IPS-18a (cell line): ENCODE measurements at regions not wholly inside any gene's neighbourhood (a gene's known extent, or its start where the extent isn't known, plus 50 kb on each side); places are given as distances from the start of the nearest gene placed in this dataset.
"Not testable (repeated sequence)": the region's sequence is repeated elsewhere in the genome, so short reads cannot be mapped to it uniquely, and the experiment has no call there.

Experiments
- H3K27ac ChIP-seq: one replicate; pipeline ENCODE4 v1.5.1; 2013; ENCODE audit warnings: low read length
- H3K27me3 ChIP-seq: one replicate; pipeline ENCODE4 v1.6.1; 2013; ENCODE audit warnings: mild to moderate bottlenecking, low read length; ENCODE audit not compliant: control insufficient read depth, insufficient read depth
- H3K36me3 ChIP-seq: one replicate; pipeline ENCODE4 v1.6.1; 2013; ENCODE audit warnings: low read depth, low read length; ENCODE audit not compliant: control insufficient read depth
- H3K4me1 ChIP-seq: one replicate; pipeline ENCODE4 v1.6.1; 2013; ENCODE audit warnings: low read depth, low read length; ENCODE audit not compliant: control insufficient read depth
- H3K4me3 ChIP-seq: one replicate; pipeline ENCODE4 v1.5.1; 2013; ENCODE audit warnings: low read length
- H3K9ac ChIP-seq: one replicate; pipeline ENCODE4 v1.6.1; 2013; ENCODE audit warnings: mild to moderate bottlenecking, low read length, moderate library complexity
- H3K9me3 ChIP-seq: one replicate; pipeline ENCODE4 v1.6.1; 2013; ENCODE audit warnings: low read depth, low read length; ENCODE audit not compliant: control insufficient read depth

GRCh38 chr3:115204475-115204874 lies 57.4 kb upstream of the ZBTB20 start:
- Histone ChIP-seq H3K4me3 (no peak overlapping the region), H3K9ac (no peak overlapping the region), H3K4me1 (no peaks in the 10 kb centered on the region), H3K27me3 (no peaks in the 10 kb centered on the region), H3K27ac (no peak overlapping the region), H3K9me3 (no peaks in the 10 kb centered on the region), H3K36me3 (no peaks in the 10 kb centered on the region)

- Histone ChIP-seq H3K27ac (no peak overlapping the region), H3K9ac (no peak overlapping the region), H3K4me3 (no peak overlapping the region), H3K27me3 (no peaks in the 10 kb centered on the region), H3K36me3 (no peaks in the 10 kb centered on the region), H3K9me3 (no peaks in the 10 kb centered on the region), H3K4me1 (peaks cover 15% of the 10 kb centered on the region)
These were observed 61.1 kb upstream of the ZBTB20 start for GRCh38 chr3:115208066-115208750.

- H3K27me3 ChIP-seq = no peaks in the 10 kb centered on the region
These were observed 64.9 kb upstream of the ZBTB20 start for GRCh38 chr3:115211810-115212492.

GRCh38 chr3:115212615-115213014 lies 65.5 kb upstream of the ZBTB20 start:
- Histone ChIP-seq H3K9me3 (no peaks in the 10 kb centered on the region), H3K27ac (no peak overlapping the region), H3K36me3 (no peaks in the 10 kb centered on the region), H3K9ac (no peak overlapping the region), H3K27me3 (no peaks in the 10 kb centered on the region), H3K4me1 (peaks cover 15% of the 10 kb centered on the region), H3K4me3 (peak overlapping the region; percentile 2)

More at GRCh38 chr3:115211810-115212492, 64.9 kb upstream of the ZBTB20 start:
- no peak overlapping the region for H3K27ac ChIP-seq
- H3K36me3 ChIP-seq = no peaks in the 10 kb centered on the region
- no peaks in the 10 kb centered on the region for H3K9me3 ChIP-seq
- H3K9ac ChIP-seq = no peak overlapping the region
- peaks cover 15% of the 10 kb centered on the region for H3K4me1 ChIP-seq
- H3K4me3 ChIP-seq = peak overlapping the region; percentile 2

GRCh38 chr3:115213052-115213451 lies 66.0 kb upstream of the ZBTB20 start:
- H3K9me3 ChIP-seq, H3K36me3 ChIP-seq, H3K27me3 ChIP-seq, H3K9ac ChIP-seq, H3K4me3 ChIP-seq, H3K27ac ChIP-seq: not testable (repeated sequence)
- peaks cover 19% of the 10 kb centered on the region for H3K4me1 ChIP-seq

GRCh38 chr3:115217292-115217677 lies 70.2 kb upstream of the ZBTB20 start:
- no peaks in the 10 kb centered on the region for H3K9me3 ChIP-seq
- H3K9ac ChIP-seq = no peak overlapping the region
- no peaks in the 10 kb centered on the region for H3K27me3 ChIP-seq
- peaks cover 15% of the 10 kb centered on the region for H3K4me1 ChIP-seq
- no peaks in the 10 kb centered on the region for H3K36me3 ChIP-seq
- H3K27ac ChIP-seq = no peak overlapping the region
- no peak overlapping the region for H3K4me3 ChIP-seq

- H3K36me3 ChIP-seq = no peaks in the 10 kb centered on the region
- no peak overlapping the region for H3K9ac ChIP-seq
- no peak overlapping the region for H3K4me3 ChIP-seq
- H3K9me3 ChIP-seq = no peaks in the 10 kb centered on the region
- H3K4me1 ChIP-seq = peaks cover 10% of the 10 kb centered on the region
- no peak overlapping the region for H3K27ac ChIP-seq
- H3K27me3 ChIP-seq = no peaks in the 10 kb centered on the region
These were observed 70.8 kb upstream of the ZBTB20 start for GRCh38 chr3:115217678-115218451.

- Histone ChIP-seq H3K36me3 (no peaks in the 10 kb centered on the region), H3K27ac (no peak overlapping the region)
These were observed 71.8 kb upstream of the ZBTB20 start for GRCh38 chr3:115218859-115219258.

GRCh38 chr3:115224687-115225086 lies 77.6 kb upstream of the ZBTB20 start:
- no peaks in the 10 kb centered on the region for H3K9me3 ChIP-seq
- H3K27me3 ChIP-seq = no peaks in the 10 kb centered on the region
- H3K27ac ChIP-seq = no peak overlapping the region
- no peak overlapping the region for H3K9ac ChIP-seq
- no peaks in the 10 kb centered on the region for H3K36me3 ChIP-seq
- H3K4me3 ChIP-seq = no peak overlapping the region
- no peaks in the 10 kb centered on the region for H3K4me1 ChIP-seq

More at GRCh38 chr3:115218859-115219258, 71.8 kb upstream of the ZBTB20 start:
- Histone ChIP-seq H3K9me3 (no peaks in the 10 kb centered on the region), H3K4me3 (no peak overlapping the region), H3K27me3 (no peaks in the 10 kb centered on the region), H3K9ac (no peak overlapping the region), H3K4me1 (peaks cover 10% of the 10 kb centered on the region)

- Histone ChIP-seq H3K4me3 (no peak overlapping the region), H3K9ac (no peak overlapping the region), H3K36me3 (no peaks in the 10 kb centered on the region), H3K4me1 (no peaks in the 10 kb centered on the region), H3K27me3 (no peaks in the 10 kb centered on the region), H3K9me3 (no peaks in the 10 kb centered on the region), H3K27ac (no peak overlapping the region)
These were observed 79.9 kb upstream of the ZBTB20 start for GRCh38 chr3:115226844-115227445.

GRCh38 chr3:115227461-115227860 lies 80.4 kb upstream of the ZBTB20 start:
- H3K9ac ChIP-seq = no peak overlapping the region
- no peak overlapping the region for H3K4me3 ChIP-seq
- no peaks in the 10 kb centered on the region for H3K27me3 ChIP-seq
- no peak overlapping the region for H3K27ac ChIP-seq
- H3K9me3 ChIP-seq = no peaks in the 10 kb centered on the region
- no peaks in the 10 kb centered on the region for H3K36me3 ChIP-seq
- H3K4me1 ChIP-seq = no peaks in the 10 kb centered on the region
